WERI-Rb-1 (cell line): ENCODE measurements at regions not wholly inside any gene's neighbourhood (a gene's known extent, or its start where the extent isn't known, plus 50 kb on each side); places are given as distances from the start of the nearest gene placed in this dataset.

Source experiments
- DNase-seq: peaks from one replicate; pipeline ENCODE4 v3.0.0-alpha.2; 2020
- H3K27ac ChIP-seq: fragments of 250-450 bp; sonication (Bioruptor Pico); 2 replicates; pipeline ENCODE4 v1.5.1; 2020; ENCODE audit warnings: mild to moderate bottlenecking, moderate library complexity
- H3K27me3 ChIP-seq: fragments of 250-450 bp; sonication (Bioruptor Pico); 2 replicates; pipeline ENCODE4 v1.5.1; 2021; ENCODE audit warnings: mild to moderate bottlenecking, low read depth, moderate library complexity; ENCODE audit not compliant: insufficient read depth, severe bottlenecking
- H3K36me3 ChIP-seq: fragments of 250-450 bp; sonication (Bioruptor Pico); 2 replicates; pipeline ENCODE4 v1.5.1; 2020; ENCODE audit warnings: mild to moderate bottlenecking, moderate library complexity
- H3K4me3 ChIP-seq: 2 replicates; pipeline ENCODE4 v1.5.1; 2011; ENCODE audit warnings: low read depth, mild to moderate bottlenecking, control low read depth, low read length
- H3K9me3 ChIP-seq: fragments of 250-450 bp; sonication (Bioruptor Pico); 2 replicates; pipeline ENCODE4 v1.5.1; 2021; ENCODE audit warnings: mild to moderate bottlenecking, moderate library complexity; ENCODE audit not compliant: severe bottlenecking
- CTCF ChIP-seq: IDR thresholded peaks from 2 replicates; pipeline ENCODE4 v1.5.1; 2011; ENCODE audit warnings: low read depth, mild to moderate bottlenecking, control low read depth, inconsistent platforms, low read length

GRCh38 chr1:55318116-55318817, 103.1 kb upstream of the USP24 start:
- Histone ChIP-seq H3K36me3 (no peaks in the 10 kb centered on the region), H3K27me3 (no peaks in the 10 kb centered on the region), H3K4me3 (no peak overlapping the region), H3K27ac (no peak overlapping the region), H3K9me3 (no peaks in the 10 kb centered on the region)
- DNase-seq: no peak
- TF ChIP-seq CTCF: no peak

- H3K27me3 ChIP-seq: no peaks in the 10 kb centered on the region
- H3K9me3 ChIP-seq: no peaks in the 10 kb centered on the region
- no peak for TF ChIP-seq CTCF
- H3K27ac ChIP-seq: no peak overlapping the region
- H3K4me3 ChIP-seq: no peak overlapping the region
- no peak for DNase-seq
- H3K36me3 ChIP-seq: no peaks in the 10 kb centered on the region
Measured at GRCh38 chr1:55317673-55318072, 102.5 kb upstream of the USP24 start.

GRCh38 chr1:55316947-55317662, 101.9 kb upstream of the USP24 start:
- Histone ChIP-seq H3K4me3 (no peak overlapping the region), H3K27me3 (no peaks in the 10 kb centered on the region), H3K36me3 (no peaks in the 10 kb centered on the region), H3K27ac (no peak overlapping the region), H3K9me3 (no peaks in the 10 kb centered on the region)
- no peak for DNase-seq
- TF ChIP-seq CTCF: no peak

- no peak for TF ChIP-seq CTCF
- Histone ChIP-seq H3K27ac (no peak overlapping the region), H3K4me3 (no peak overlapping the region), H3K36me3 (no peaks in the 10 kb centered on the region), H3K27me3 (no peaks in the 10 kb centered on the region), H3K9me3 (no peaks in the 10 kb centered on the region)
- no peak for DNase-seq
Measured at GRCh38 chr1:55316502-55316901, 101.3 kb upstream of the USP24 start.

- Histone ChIP-seq H3K4me3 (no peak overlapping the region), H3K9me3 (no peaks in the 10 kb centered on the region), H3K36me3 (no peaks in the 10 kb centered on the region), H3K27me3 (no peaks in the 10 kb centered on the region), H3K27ac (no peak overlapping the region)
- no peak for DNase-seq
- TF ChIP-seq CTCF: no peak
Measured at GRCh38 chr1:55315552-55315951, 100.4 kb upstream of the USP24 start.
